ENCODE measurements at regions not wholly inside any gene's neighbourhood (a gene's known extent, or its start where the extent isn't known, plus 50 kb on each side); places are given as distances from the start of the nearest gene placed in this dataset.
"Not testable (repeated sequence)": the region's sequence is repeated elsewhere in the genome, so short reads cannot be mapped to it uniquely, and the experiment has no call there.

- no peak for DNase-seq
Measured at GRCh38 chr18:73043211-73043610, 175.4 kb upstream of the NETO1 start.

- DNase-seq = no peak
Measured at GRCh38 chr18:73040247-73040646, 172.5 kb upstream of the NETO1 start.

DNA sequence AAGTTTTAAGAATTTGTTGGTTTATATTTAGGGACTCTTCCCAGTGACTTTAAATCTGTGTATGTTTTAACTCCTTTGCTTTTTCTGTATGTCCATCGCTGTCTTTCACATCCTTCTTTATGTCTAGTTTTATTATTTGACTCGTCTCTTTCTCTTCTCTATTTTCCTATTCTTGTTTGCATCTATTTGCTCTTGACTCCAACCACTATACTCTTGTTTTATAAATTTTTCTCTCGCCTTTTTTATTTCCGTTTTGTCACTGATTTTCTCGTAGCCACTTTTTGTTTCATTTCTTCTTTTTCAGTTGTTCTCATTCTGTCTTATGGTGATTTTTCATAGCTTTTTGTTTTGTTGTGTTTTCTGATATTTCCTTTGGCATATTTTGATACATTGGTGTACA, 170.5 kb upstream of the NETO1 start:
- no peak for DNase-seq

DNA sequence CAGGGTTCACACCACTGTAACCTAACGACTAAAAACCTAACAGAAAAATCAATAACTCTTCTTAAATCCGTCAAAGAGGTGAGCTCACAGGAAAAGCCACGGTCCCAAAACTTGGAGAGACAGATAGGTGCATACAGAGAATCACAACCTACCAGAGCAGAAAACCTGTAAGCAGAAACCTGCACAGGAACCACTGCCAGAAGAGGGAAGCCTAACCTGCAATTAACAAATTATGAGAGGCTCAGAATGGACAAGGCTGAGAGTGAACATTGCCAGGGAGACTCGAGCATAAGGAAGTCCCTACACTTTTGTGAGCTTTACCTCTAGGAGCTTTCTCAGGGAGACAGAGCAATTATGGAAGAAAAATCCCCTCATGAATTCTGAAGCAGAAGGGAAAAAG, 156.2 kb upstream of the NETO1 start:
- no peak for DNase-seq

GRCh38 chr18:73009691-73010090, 141.9 kb upstream of the NETO1 start:
- no peak for DNase-seq

- DNase-seq = no peak
Measured at GRCh38 chr18:73007915-73008308, 140.1 kb upstream of the NETO1 start.

- DNase-seq = no peak
Measured at GRCh38 chr18:73007195-73007914, 139.6 kb upstream of the NETO1 start.

- no peak for DNase-seq
Measured at GRCh38 chr18:73006331-73006730, 138.5 kb upstream of the NETO1 start.

- no peak for DNase-seq
Measured at GRCh38 chr18:73004260-73004659, 136.5 kb upstream of the NETO1 start.

DNA sequence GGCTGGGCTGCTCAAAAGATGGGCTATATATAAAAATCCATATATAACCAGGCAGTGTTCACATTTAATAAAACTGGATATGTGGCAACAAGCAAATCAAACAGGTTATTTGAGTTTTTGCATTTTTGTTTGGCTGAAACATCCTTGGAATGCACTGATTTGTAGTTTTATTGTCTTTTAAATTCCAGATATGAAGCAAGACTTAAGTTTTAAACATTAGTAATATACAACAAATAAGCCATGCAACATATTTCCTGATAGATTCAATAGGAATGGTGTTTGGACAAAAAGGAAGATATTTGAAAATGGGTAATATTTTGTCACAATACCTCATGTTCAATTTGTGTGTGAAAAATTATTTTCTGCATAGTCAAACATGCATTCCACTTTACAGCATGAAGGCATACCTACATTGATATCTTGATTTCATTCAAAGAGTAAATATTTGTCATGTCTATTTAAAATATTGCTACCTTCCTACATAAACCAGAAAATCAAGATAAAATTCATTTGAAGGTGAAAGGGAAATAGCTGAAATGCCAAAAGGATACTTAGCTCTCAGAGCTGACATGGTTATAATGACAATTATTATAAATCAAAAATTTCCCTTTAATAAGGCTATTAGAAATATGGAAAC, 132.3 kb upstream of the NETO1 start:
- no peak for DNase-seq

DNA sequence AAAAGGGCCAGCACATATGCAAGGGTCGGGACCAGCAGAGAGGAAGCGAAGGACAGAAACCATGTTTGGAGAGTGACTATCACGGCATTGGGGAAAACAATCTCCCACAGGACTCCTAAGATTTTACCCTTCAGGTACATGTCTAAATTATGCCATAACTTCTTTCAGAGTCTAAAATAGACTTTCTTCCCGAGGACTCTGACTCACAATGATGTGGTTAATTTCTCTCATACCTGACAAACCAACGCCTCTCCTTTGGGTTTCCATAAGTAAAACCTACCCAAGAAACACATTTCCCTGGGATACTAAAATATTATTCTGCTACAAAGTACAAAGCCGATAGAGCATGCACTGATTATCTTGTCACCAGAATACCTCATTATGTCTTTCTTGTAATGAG, 127.8 kb upstream of the NETO1 start:
- DNase-seq = no peak

GRCh38 chr18:72993250-72993649, 125.5 kb upstream of the NETO1 start:
- no peak for DNase-seq

DNA sequence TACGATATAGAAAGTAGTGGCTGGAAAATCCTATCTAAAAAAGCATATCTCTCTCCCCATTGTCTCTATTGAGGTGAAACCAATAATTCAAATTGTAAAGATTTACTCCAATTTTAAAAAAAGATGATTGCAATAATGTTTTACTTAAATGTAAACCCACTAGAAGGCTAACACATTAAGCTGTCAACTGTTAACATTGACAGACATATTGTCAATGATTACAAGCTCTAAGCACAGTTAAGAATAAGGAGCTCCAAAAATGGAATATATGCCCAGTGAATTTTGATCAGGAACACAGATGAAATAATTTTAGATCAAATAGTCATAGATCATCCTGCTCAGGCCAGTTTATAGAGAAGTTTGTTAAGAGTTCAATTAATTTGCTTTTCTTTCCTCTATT, 123.6 kb upstream of the NETO1 start:
- DNase-seq = no peak

DNA sequence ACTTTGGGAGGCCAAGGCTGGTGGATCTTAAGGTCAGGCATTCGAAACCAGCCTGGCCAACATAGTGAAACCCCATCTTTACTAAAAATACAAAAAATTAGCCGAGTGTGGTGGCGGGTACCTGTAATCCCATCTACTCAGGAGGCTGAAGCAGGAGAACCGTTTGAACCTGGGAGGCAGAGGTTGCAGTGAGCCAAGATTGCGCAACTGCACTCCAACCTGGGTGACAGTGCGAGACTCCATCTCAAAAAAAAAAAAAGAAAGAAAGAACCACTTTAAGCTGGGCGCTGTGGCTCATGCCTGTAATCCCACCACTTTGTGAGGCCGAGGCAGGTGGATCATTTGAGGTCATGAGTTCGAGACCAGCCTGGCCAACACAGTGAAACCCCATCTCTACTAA, 119.8 kb upstream of the NETO1 start:
- not testable (repeated sequence) for DNase-seq

GRCh38 chr18:72986103-72986502, 118.3 kb upstream of the NETO1 start:
- DNase-seq = no peak

DNA sequence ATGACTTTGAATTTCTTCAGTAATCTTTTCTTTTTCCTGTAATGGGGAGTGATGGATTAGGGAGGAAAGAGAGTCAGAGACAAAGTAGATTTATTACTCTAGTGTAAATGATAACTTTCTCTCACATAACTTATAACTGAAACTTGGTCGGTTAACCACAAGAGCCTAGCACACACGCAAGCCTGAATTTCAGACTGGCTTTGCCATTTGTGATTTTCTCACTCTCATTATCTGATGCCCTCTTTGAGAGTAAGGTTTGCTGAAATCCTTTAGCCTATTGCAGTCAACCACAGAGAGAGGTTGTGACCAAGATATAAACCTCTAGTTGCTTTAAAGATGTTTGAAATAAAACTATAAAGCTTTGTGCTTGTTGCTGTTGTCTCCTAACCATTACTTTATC, 117.9 kb upstream of the NETO1 start:
- no peak for DNase-seq

GRCh38 chr18:72984290-72984689, 116.5 kb upstream of the NETO1 start:
- no peak for DNase-seq

GRCh38 chr18:72973841-72974240, 106.1 kb upstream of the NETO1 start:
- no peak for DNase-seq

DNA sequence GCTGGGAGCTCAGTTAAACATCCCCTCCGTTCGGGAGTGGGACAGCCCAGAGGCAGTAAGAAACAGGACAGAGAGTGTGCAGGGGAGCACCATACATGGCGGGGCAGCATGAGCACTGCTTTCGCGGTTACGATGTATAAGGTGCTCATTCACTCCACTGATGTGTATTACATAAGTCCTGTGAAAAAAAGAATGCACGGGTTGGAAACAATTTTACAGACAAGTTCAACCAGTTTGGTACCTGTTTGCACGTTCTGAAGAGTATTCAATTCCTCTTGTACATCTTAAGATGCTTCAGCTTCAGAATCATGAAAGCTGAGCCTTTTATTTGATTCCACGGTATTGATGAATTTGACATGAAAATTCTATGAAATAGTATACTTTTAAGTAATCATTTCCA, 97.8 kb upstream of the NETO1 start:
- DNase-seq = no peak

- not testable (repeated sequence) for DNase-seq
Measured at GRCh38 chr18:72958195-72958594, 90.4 kb upstream of the NETO1 start.

DNA sequence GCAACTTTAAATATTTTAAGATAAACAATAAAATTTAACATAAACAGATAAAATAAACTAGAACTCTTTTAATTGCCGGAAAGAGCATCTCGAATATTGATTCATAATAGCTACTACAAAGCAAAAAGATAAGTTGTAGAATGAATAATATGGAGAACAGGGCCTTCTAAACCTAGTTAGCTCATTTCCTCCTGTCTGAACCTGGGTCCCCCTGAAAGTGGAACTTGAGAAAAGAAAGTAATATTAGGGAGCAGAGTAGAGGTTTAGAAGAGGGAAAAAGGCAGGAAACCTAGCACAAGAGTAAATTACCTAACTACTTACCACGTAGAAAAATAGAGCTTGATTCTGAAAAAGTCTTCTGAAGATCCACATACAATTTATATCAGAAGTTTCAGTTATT, 80.7 kb upstream of the NETO1 start:
- no peak for DNase-seq

- DNase-seq = no peak
Measured at GRCh38 chr18:72942766-72943165, 75.0 kb upstream of the NETO1 start.

GRCh38 chr18:72940986-72941385, 73.2 kb upstream of the NETO1 start:
- DNase-seq = no peak

GRCh38 chr18:72940509-72940908, 72.7 kb upstream of the NETO1 start:
- DNase-seq = no peak

- no peak for DNase-seq
Measured at GRCh38 chr18:72935744-72936143, 68.0 kb upstream of the NETO1 start.
